ENCODE measurements at regions not wholly inside any gene's neighbourhood (a gene's known extent, or its start where the extent isn't known, plus 50 kb on each side); places are given as distances from the start of the nearest gene placed in this dataset.

DNA sequence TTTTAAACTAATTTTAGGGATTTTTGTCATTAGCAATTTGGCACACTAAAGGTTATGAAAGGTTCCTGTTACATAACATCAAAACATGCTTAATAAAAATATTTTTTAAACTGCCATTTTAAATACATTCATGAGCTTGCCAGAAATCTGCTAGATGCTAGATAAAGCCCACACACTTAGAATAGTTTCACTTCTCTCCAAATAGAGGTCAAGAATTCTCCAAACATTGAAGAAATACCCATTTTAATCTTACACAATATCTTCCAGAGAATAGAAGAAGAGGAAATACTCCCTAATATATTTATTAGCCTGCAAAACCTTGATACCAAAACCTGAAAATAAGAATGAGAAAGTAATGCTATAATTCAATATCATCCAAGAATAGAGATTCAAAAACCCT is 247.5 kb downstream of the PTH2R start (continued):
- TF ChIP-seq, protein P1, sequence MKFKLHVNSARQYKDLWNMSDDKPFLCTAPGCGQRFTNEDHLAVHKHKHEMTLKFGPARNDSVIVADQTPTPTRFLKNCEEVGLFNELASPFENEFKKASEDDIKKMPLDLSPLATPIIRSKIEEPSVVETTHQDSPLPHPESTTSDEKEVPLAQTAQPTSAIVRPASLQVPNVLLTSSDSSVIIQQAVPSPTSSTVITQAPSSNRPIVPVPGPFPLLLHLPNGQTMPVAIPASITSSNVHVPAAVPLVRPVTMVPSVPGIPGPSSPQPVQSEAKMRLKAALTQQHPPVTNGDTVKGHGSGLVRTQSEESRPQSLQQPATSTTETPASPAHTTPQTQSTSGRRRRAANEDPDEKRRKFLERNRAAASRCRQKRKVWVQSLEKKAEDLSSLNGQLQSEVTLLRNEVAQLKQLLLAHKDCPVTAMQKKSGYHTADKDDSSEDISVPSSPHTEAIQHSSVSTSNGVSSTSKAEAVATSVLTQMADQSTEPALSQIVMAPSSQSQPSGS (IDR thresholded peaks at IDR 0.05; ENCODE audit: low read length): no peak
- no peak for TF ChIP-seq GTF2F1 (IDR thresholded peaks at IDR 0.05; ENCODE audit: borderline replicate concordance, low read depth, low read length)
